Ascending aorta (tissue), 2 donors: ENCODE measurements at regions not wholly inside any gene's neighbourhood (a gene's known extent, or its start where the extent isn't known, plus 50 kb on each side); places are given as distances from the start of the nearest gene placed in this dataset.
A peak's percentile ranks its signal among the peaks of the same experiment; 100 is the strongest.

Experiments used
- DNase-seq, 2 donors: peaks; one replicate each; pipeline ENCODE4 v3.0.0-alpha.2; 2019; ENCODE audit warnings: low spot score in 2 of 2
- H3K27ac ChIP-seq, 2 donors: fragments of 200-600 bp; sonication (generic); one replicate each; pipeline ENCODE4 v1.5.1; 2016 to 2017; ENCODE audit warnings: mild to moderate bottlenecking in 1 of 2
- H3K27me3 ChIP-seq: fragments of 200-600 bp; sonication (generic); one replicate; pipeline ENCODE4 v1.5.1; 2017
- H3K36me3 ChIP-seq, 2 donors: fragments of 200-600 bp; sonication (generic); one replicate each; pipeline ENCODE4 v1.5.1; 2016
- H3K4me1 ChIP-seq, 2 donors: fragments of 200-600 bp; sonication (generic); one replicate each; pipeline ENCODE4 v1.5.1; 2016 to 2017; ENCODE audit warnings: mild to moderate bottlenecking in 1 of 2
- H3K4me3 ChIP-seq, 2 donors: fragments of 200-600 bp; sonication (generic); one replicate each; pipeline ENCODE4 v1.5.1; 2016 to 2017; ENCODE audit warnings: mild to moderate bottlenecking in 1 of 2
- H3K9me3 ChIP-seq, 2 donors: fragments of 200-600 bp; sonication (generic); one replicate each; pipeline ENCODE4 v1.5.1; 2016
- CTCF ChIP-seq, 3 experiments: fragments of 200-600 bp in 2 of 3; fragments of 450-650 bp in 1 of 3; sonication (generic) in 2 of 3; IDR thresholded peaks; one replicate each; pipeline ENCODE4 v1.5.1; 2016 to 2019; ENCODE audit warnings: antibody characterized with exemption in 3 of 3, mild to moderate bottlenecking in 1 of 3, moderate library complexity in 1 of 3
- intact Hi-C: fragments of 100-400 bp; cut with DNase I; formaldehyde crosslinking; loops from one replicate; pipeline ENCODE4 v1.15.1; 2023

GRCh38 chr20:58596244-58596643, 54.8 kb upstream of the STX16 start:
- intact Hi-C loops = no loop called here
- Histone ChIP-seq H3K27me3 (no peaks in the 10 kb centered on the region), H3K27ac (no peak overlapping the region), H3K4me3 (no peak overlapping the region), H3K4me1 (peaks cover 0 to 9% of the 10 kb centered on the region in 2 donors), H3K36me3 (no peaks in the 10 kb centered on the region), H3K9me3 (no peaks in the 10 kb centered on the region)
- no peak for DNase-seq
- TF ChIP-seq CTCF (IDR thresholded peaks at IDR 0.05) = no peak

GRCh38 chr20:58595167-58595566, 55.9 kb upstream of the STX16 start:
- Histone ChIP-seq H3K36me3 (no peaks in the 10 kb centered on the region), H3K4me3 (no peak overlapping the region), H3K9me3 (no peaks in the 10 kb centered on the region), H3K4me1 (peaks cover 0 to 9% of the 10 kb centered on the region in 2 donors), H3K27me3 (no peaks in the 10 kb centered on the region), H3K27ac (no peak overlapping the region)
- intact Hi-C loops = no loop called here
- DNase-seq = no peak
- no peak for TF ChIP-seq CTCF (IDR thresholded peaks at IDR 0.05)

- no peak for DNase-seq
- Histone ChIP-seq H3K4me1 (peaks cover 0 to 9% of the 10 kb centered on the region in 2 donors), H3K36me3 (no peaks in the 10 kb centered on the region), H3K9me3 (no peaks in the 10 kb centered on the region), H3K4me3 (peak overlapping the region in 1 of 2 donors; percentile 28), H3K27me3 (no peaks in the 10 kb centered on the region), H3K27ac (no peak overlapping the region)
- intact Hi-C loops = no loop called here
- TF ChIP-seq CTCF (IDR thresholded peaks at IDR 0.05) = no peak
Observed at GRCh38 chr20:58593880-58594638, 57.0 kb upstream of the STX16 start.

- Histone ChIP-seq H3K4me3 (no peak overlapping the region), H3K27ac (no peak overlapping the region), H3K4me1 (peaks cover 0 to 5% of the 10 kb centered on the region in 2 donors), H3K9me3 (no peaks in the 10 kb centered on the region), H3K36me3 (no peaks in the 10 kb centered on the region), H3K27me3 (no peaks in the 10 kb centered on the region)
- intact Hi-C loops = no loop called here
- DNase-seq = no peak
- TF ChIP-seq CTCF (IDR thresholded peaks at IDR 0.05) = no peak
Observed at GRCh38 chr20:58592076-58592695, 58.9 kb upstream of the STX16 start.

GRCh38 chr20:58590679-58591473, 60.2 kb upstream of the STX16 start:
- no peaks in the 10 kb centered on the region for H3K9me3 ChIP-seq

More at GRCh38 chr20:58590679-58591473, 60.2 kb upstream of the STX16 start:
- no peak for TF ChIP-seq CTCF (IDR thresholded peaks at IDR 0.05)
- Histone ChIP-seq H3K36me3 (no peaks in the 10 kb centered on the region), H3K27ac (no peak overlapping the region), H3K27me3 (no peaks in the 10 kb centered on the region), H3K4me3 (no peak overlapping the region), H3K4me1 (no peaks in the 10 kb centered on the region)
- no peak for DNase-seq
- intact Hi-C loops = no loop called here
